ENCODE measurements at regions not wholly inside any gene's neighbourhood (a gene's known extent, or its start where the extent isn't known, plus 50 kb on each side); places are given as distances from the start of the nearest gene placed in this dataset.

- H3K4me3 ChIP-seq (replicated peaks in 1 of 3; ENCODE audit: insufficient read depth in 1 of 3, low read depth in 2 of 3, low read length in 3 of 3), result no peak overlapping the region
- ATAC-seq (no peak; the same call in 2 of the 3 replicates), DNase-seq (ENCODE audit: low spot score) (no peak), FAIRE-seq (no peak)
- H3K36me3 ChIP-seq (replicated peaks in 1 of 2; ENCODE audit: control insufficient read depth in 1 of 2, insufficient read depth in 2 of 2, low read length in 2 of 2), result no peaks in the 10 kb centered on the region
- in situ Hi-C loops (cut with HindIII; ENCODE audit: extremely low pct_ligation_motif_present, low pct_unique_long_range_greater_than_20kb) (no loop called here), intact Hi-C loops (cut with micrococcal nuclease; ENCODE audit: unreplicated experiment) (no loop called here)
- H3K9ac ChIP-seq (ENCODE audit: insufficient read depth, low read depth, low read length), result no peak overlapping the region
- WGBS (ENCODE audit: low lambda C conversion rate), result 15% methylated on average over 4 of the region's 4 CpGs
- H3K4me1 ChIP-seq (ENCODE audit: insufficient read depth, low read length), result no peaks in the 10 kb centered on the region
- H3K27me3 ChIP-seq (ENCODE audit: control insufficient read depth in 1 of 2, insufficient read depth in 2 of 2, low read length in 2 of 2), result no peaks in the 10 kb centered on the region; a peak in 1 of 5 replicates
- no peak overlapping the region for H2AFZ ChIP-seq (ENCODE audit: low read length)
- no TSS peak for BruUV-seq (replicated peaks)
- no peaks in the 10 kb centered on the region for H4K20me1 ChIP-seq (ENCODE audit: insufficient read depth, low read length)
- ChIA-PET CTCF (ENCODE audit: low intra/inter-chr PET ratio, low total read pairs) (no interaction called here), POLR2A (no interaction called here)
- H3K9me3 ChIP-seq (ENCODE audit: low read length), result no peaks in the 10 kb centered on the region
- no peak overlapping the region for H3K27ac ChIP-seq (ENCODE audit: extremely low read length, insufficient read depth, low read length)
- H3K4me2 ChIP-seq (ENCODE audit: low read depth, low read length), result no peak overlapping the region
- no peaks in the 10 kb centered on the region for H3K79me2 ChIP-seq (ENCODE audit: insufficient read depth, low read length)
- TF ChIP-seq ZNF569 (CRISPR knock-in tag; IDR thresholded peaks at IDR 0.05; ENCODE audit: borderline replicate concordance) (no peak), ZNF12 (CRISPR knock-in tag; IDR thresholded peaks at IDR 0.05) (no peak), MXD1 (CRISPR knock-in tag; IDR thresholded peaks at IDR 0.05) (no peak), ZNF616 (CRISPR knock-in tag; IDR thresholded peaks at IDR 0.05; ENCODE audit: low read depth) (no peak), ISL2 (CRISPR knock-in tag; IDR thresholded peaks at IDR 0.05) (no peak), NR2F1 (CRISPR knock-in tag; IDR thresholded peaks at IDR 0.05) (no peak), FOSL2 (CRISPR knock-in tag; IDR thresholded peaks at IDR 0.05) (no peak), ZNF589 (CRISPR knock-in tag; conservative IDR thresholded peaks at IDR 0.05) (no peak), ZMYM2 (CRISPR knock-in tag; IDR thresholded peaks at IDR 0.05) (no peak), JUND (CRISPR knock-in tag; IDR thresholded peaks at IDR 0.05) (no peak), MNT (IDR thresholded peaks at IDR 0.05) (no peak), SP140L (CRISPR knock-in tag; IDR thresholded peaks at IDR 0.05; ENCODE audit: borderline replicate concordance) (no peak), ZNF7 (CRISPR knock-in tag; IDR thresholded peaks at IDR 0.05) (no peak), THYN1 (CRISPR knock-in tag; IDR thresholded peaks at IDR 0.05; ENCODE audit: borderline replicate concordance, low read depth) (no peak)
- TF ChIP-seq, protein P1, sequence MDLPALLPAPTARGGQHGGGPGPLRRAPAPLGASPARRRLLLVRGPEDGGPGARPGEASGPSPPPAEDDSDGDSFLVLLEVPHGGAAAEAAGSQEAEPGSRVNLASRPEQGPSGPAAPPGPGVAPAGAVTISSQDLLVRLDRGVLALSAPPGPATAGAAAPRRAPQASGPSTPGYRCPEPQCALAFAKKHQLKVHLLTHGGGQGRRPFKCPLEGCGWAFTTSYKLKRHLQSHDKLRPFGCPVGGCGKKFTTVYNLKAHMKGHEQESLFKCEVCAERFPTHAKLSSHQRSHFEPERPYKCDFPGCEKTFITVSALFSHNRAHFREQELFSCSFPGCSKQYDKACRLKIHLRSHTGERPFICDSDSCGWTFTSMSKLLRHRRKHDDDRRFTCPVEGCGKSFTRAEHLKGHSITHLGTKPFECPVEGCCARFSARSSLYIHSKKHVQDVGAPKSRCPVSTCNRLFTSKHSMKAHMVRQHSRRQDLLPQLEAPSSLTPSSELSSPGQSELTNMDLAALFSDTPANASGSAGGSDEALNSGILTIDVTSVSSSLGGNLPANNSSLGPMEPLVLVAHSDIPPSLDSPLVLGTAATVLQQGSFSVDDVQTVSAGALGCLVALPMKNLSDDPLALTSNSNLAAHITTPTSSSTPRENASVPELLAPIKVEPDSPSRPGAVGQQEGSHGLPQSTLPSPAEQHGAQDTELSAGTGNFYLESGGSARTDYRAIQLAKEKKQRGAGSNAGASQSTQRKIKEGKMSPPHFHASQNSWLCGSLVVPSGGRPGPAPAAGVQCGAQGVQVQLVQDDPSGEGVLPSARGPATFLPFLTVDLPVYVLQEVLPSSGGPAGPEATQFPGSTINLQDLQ (CRISPR knock-in tag; IDR thresholded peaks at IDR 0.05), result no peak
Measured at GRCh38 chr2:176518823-176519222, 249.6 kb downstream of the MTX2 start.

All from HepG2 (cell line).